Ishikawa (cell line): ENCODE measurements at regions not wholly inside any gene's neighbourhood (a gene's known extent, or its start where the extent isn't known, plus 50 kb on each side); places are given as distances from the start of the nearest gene placed in this dataset.

Experiments
- CEBPB ChIP-seq: IDR thresholded peaks from 2 replicates; pipeline ENCODE4 v1.6.1; 2012
- CREB1 ChIP-seq: IDR thresholded peaks from 2 replicates; pipeline ENCODE4 v1.6.1; 2012; ENCODE audit warnings: low read depth
- EGR1 ChIP-seq: IDR thresholded peaks from 2 replicates; pipeline ENCODE4 v1.6.1; 2012
- EP300 ChIP-seq: IDR thresholded peaks from 2 replicates; pipeline ENCODE4 v1.6.1; 2012; ENCODE audit warnings: borderline replicate concordance
- FOXM1 ChIP-seq: IDR thresholded peaks from 2 replicates; pipeline ENCODE4 v1.6.1; 2012; ENCODE audit warnings: low read depth, borderline replicate concordance
- NFIC ChIP-seq: IDR thresholded peaks from 2 replicates; pipeline ENCODE4 v1.6.1; 2012
- RAD21 ChIP-seq: IDR thresholded peaks from 2 replicates; pipeline ENCODE4 v1.6.1; 2012; ENCODE audit warnings: low read depth
- TAF1 ChIP-seq: IDR thresholded peaks from 2 replicates; pipeline ENCODE4 v1.6.1; 2012; ENCODE audit warnings: low read depth, mild to moderate bottlenecking
- TCF12 ChIP-seq: IDR thresholded peaks from 2 replicates; pipeline ENCODE4 v1.6.1; 2012; ENCODE audit warnings: low read depth
- TEAD4 ChIP-seq: IDR thresholded peaks from 2 replicates; pipeline ENCODE4 v1.6.1; 2012
- YY1 ChIP-seq: IDR thresholded peaks from 2 replicates; pipeline ENCODE4 v1.6.1; 2012; ENCODE audit warnings: low read depth
- ZBTB7A ChIP-seq: IDR thresholded peaks from 2 replicates; pipeline ENCODE4 v1.6.1; 2012; ENCODE audit warnings: low read depth
- TF ChIP-seq, protein P1 (sequence below): IDR thresholded peaks from 2 replicates; pipeline ENCODE4 v1.6.1; 2012; ENCODE audit warnings: low read depth, mild to moderate bottlenecking
- TF ChIP-seq, protein P2 (sequence below): IDR thresholded peaks from 2 replicates; pipeline ENCODE4 v1.6.1; 2012
- TF ChIP-seq, protein P3 (sequence below): IDR thresholded peaks from 2 replicates; pipeline ENCODE4 v1.6.1; 2012

DNA sequence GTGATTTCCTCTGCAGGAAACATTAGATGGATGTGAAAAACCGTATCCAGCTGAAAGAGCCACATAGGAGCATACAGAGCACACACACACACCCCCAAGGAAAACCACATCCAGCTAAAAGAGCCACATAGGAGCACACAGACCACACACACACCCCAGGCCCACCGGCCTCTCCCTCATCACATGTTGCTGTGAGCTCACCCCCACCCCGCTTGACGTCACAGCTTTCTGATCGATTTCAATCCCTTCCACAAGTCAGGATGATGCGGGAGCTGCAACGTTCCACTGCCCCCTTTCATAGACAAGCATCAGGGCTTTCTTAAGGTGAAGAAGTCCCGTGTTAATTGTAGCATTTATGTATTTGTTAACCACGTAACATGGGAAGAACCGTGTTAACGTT is 72.4 kb upstream of the SOX1 start:
- TF ChIP-seq ZBTB7A (no peak), CREB1 (no peak), FOXM1 (no peak), TAF1 (no peak), RAD21 (no peak), EGR1 (no peak), EP300 (no peak)
- TF ChIP-seq, protein P1, sequence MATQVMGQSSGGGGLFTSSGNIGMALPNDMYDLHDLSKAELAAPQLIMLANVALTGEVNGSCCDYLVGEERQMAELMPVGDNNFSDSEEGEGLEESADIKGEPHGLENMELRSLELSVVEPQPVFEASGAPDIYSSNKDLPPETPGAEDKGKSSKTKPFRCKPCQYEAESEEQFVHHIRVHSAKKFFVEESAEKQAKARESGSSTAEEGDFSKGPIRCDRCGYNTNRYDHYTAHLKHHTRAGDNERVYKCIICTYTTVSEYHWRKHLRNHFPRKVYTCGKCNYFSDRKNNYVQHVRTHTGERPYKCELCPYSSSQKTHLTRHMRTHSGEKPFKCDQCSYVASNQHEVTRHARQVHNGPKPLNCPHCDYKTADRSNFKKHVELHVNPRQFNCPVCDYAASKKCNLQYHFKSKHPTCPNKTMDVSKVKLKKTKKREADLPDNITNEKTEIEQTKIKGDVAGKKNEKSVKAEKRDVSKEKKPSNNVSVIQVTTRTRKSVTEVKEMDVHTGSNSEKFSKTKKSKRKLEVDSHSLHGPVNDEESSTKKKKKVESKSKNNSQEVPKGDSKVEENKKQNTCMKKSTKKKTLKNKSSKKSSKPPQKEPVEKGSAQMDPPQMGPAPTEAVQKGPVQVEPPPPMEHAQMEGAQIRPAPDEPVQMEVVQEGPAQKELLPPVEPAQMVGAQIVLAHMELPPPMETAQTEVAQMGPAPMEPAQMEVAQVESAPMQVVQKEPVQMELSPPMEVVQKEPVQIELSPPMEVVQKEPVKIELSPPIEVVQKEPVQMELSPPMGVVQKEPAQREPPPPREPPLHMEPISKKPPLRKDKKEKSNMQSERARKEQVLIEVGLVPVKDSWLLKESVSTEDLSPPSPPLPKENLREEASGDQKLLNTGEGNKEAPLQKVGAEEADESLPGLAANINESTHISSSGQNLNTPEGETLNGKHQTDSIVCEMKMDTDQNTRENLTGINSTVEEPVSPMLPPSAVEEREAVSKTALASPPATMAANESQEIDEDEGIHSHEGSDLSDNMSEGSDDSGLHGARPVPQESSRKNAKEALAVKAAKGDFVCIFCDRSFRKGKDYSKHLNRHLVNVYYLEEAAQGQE = no peak
- TF ChIP-seq, protein P2, sequence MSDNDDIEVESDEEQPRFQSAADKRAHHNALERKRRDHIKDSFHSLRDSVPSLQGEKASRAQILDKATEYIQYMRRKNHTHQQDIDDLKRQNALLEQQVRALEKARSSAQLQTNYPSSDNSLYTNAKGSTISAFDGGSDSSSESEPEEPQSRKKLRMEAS = no peak

DNA sequence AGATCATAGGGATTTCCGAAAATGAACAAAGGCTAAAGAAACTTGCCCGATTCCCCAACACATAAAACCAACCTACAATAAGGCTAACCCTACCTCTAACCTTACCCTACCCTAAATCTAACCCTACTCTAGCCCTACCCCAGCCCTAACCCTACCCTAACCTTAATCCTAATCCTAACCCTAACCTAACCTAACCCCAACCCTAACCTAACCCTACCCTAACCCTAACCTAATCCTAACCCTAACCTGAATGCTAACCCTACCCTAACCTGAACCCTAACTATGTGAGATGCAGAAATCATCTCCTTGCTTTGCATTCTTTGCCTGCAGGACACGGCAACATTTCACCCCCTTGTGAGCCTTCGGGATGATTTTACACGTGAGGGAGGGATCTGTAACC is 67.6 kb upstream of the SOX1 start:
- TF ChIP-seq, protein P2 = no peak
- no peak for TF ChIP-seq EGR1
- TF ChIP-seq EP300 = no peak

DNA sequence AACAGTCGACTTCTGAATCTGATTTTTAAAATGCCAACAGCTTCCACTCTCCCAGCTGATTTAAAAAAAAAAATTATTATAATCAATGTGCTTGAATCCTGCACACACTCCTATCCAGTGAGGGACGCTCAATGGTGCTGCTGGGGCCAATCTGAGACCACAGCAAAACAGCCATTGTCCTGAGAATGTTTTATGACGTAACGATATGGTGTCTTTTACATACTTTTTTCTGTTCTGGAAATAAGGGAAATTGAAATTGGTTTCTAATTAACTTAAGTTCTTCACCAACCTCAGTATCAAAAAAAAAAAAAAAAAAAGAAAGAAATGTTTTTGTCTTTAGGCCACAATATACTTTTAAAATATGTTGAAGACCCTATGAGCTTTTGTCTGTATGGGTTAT is 66.1 kb upstream of the SOX1 start:
- TF ChIP-seq TAF1 = no peak
- TF ChIP-seq NFIC = no peak
- TF ChIP-seq, protein P1 = no peak
- no peak for TF ChIP-seq ZBTB7A
- no peak for TF ChIP-seq YY1
- TF ChIP-seq CREB1 = no peak
- no peak for TF ChIP-seq CEBPB
- no peak for TF ChIP-seq EP300
- TF ChIP-seq, protein P2 = no peak
- TF ChIP-seq TCF12 = no peak
- TF ChIP-seq EGR1 = no peak
- TF ChIP-seq RAD21 = no peak

DNA sequence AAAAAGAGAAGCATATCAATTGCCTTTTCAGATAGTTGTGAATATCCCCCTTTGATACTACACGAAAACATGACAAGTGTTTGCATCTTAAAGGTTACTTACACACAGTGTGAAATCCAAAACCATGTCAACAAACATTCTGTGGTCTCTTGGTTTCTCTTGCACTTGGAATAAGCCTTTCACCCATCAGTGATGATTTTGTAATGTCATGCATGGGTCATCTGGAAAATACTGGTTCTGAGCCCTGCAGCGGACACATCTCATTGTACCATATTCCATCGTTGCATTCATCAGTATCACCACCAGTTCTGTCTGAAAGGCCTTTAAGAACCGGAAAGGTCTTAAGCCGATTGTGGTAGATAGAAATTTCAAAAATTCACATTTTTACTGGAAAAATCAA is 65.4 kb upstream of the SOX1 start:
- TF ChIP-seq NFIC (no peak), YY1 (no peak), CREB1 (no peak), EGR1 (no peak), ZBTB7A (no peak), TEAD4 (no peak)
- TF ChIP-seq, protein P3, sequence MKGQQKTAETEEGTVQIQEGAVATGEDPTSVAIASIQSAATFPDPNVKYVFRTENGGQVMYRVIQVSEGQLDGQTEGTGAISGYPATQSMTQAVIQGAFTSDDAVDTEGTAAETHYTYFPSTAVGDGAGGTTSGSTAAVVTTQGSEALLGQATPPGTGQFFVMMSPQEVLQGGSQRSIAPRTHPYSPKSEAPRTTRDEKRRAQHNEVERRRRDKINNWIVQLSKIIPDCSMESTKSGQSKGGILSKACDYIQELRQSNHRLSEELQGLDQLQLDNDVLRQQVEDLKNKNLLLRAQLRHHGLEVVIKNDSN = no peak
- TF ChIP-seq, protein P1 = no peak

DNA sequence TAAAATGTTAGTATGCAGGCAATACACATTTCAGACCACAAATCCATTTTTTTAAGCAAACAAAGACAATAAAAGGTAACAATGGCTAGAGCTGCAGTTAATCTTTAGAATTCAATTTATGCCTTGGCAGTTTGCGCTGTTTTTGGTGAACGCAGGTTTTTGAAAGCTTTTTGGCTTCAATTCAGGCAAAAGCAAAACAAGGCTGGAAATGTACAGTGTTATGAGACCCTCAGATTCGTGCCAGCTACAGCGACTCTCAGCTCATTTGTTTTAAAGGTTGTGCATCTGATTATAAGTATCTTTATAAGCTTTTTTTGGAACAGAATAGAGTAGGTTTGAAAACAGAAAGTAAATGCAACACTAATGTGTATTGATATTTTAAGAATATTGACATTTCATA is 63.6 kb upstream of the SOX1 start:
- TF ChIP-seq FOXM1 (no peak), TAF1 (no peak), EGR1 (no peak), TEAD4 (no peak), CEBPB (no peak), EP300 (no peak), CREB1 (no peak), RAD21 (no peak), TCF12 (no peak), NFIC (no peak), YY1 (no peak), ZBTB7A (no peak)
- TF ChIP-seq, protein P2 = no peak
- TF ChIP-seq, protein P1 = no peak
- TF ChIP-seq, protein P3 = no peak
